DMS53 treated with DMSO at 0.1 percent for 48 hours (cell line): ENCODE measurements at regions not wholly inside any gene's neighbourhood (a gene's known extent, or its start where the extent isn't known, plus 50 kb on each side); places are given as distances from the start of the nearest gene placed in this dataset.
"Not testable (repeated sequence)": the region's sequence is repeated elsewhere in the genome, so short reads cannot be mapped to it uniquely, and the experiment has no call there.

Experiments
- DNase-seq: peaks from one replicate; lab custom pipeline; 2025; ENCODE audit not compliant: unreplicated experiment; lab: John Stamatoyannopoulos, UW

- DNase-seq: no peak
Measured at GRCh38 chr7:114182837-114183236, 231.8 kb upstream of the FOXP2 start.

- no peak for DNase-seq
Measured at GRCh38 chr7:114181280-114181679, 233.3 kb upstream of the FOXP2 start.

- no peak for DNase-seq
Measured at GRCh38 chr7:114180556-114181266, 233.9 kb upstream of the FOXP2 start.

GRCh38 chr7:114175125-114175524 is 239.5 kb upstream of the FOXP2 start:
- no peak for DNase-seq

- DNase-seq: no peak
Measured at GRCh38 chr7:114173170-114173890, 241.3 kb upstream of the FOXP2 start.

GRCh38 chr7:114169389-114169788 is 245.2 kb upstream of the FOXP2 start:
- DNase-seq: not testable (repeated sequence)

- DNase-seq: no peak
Measured at GRCh38 chr7:114160925-114161324, 242.1 kb upstream of the PPP1R3A start.

- no peak for DNase-seq
Measured at GRCh38 chr7:114158854-114159253, 240.0 kb upstream of the PPP1R3A start.

GRCh38 chr7:114158275-114158674 is 239.5 kb upstream of the PPP1R3A start:
- no peak for DNase-seq

- DNase-seq: no peak
Measured at GRCh38 chr7:114156178-114156577, 237.4 kb upstream of the PPP1R3A start.

- no peak for DNase-seq
Measured at GRCh38 chr7:114155116-114156110, 236.6 kb upstream of the PPP1R3A start.

GRCh38 chr7:114153700-114154099 is 234.9 kb upstream of the PPP1R3A start:
- DNase-seq: no peak

- no peak for DNase-seq
Measured at GRCh38 chr7:114152314-114152938, 233.6 kb upstream of the PPP1R3A start.

- no peak for DNase-seq
Measured at GRCh38 chr7:114151777-114152176, 233.0 kb upstream of the PPP1R3A start.

- peak; percentile 72 for DNase-seq
Measured at GRCh38 chr7:114150689-114151088, 231.9 kb upstream of the PPP1R3A start.

- peak; percentile 21 for DNase-seq
Measured at GRCh38 chr7:114148779-114149178, 230.0 kb upstream of the PPP1R3A start.

GRCh38 chr7:114141415-114141814 is 222.6 kb upstream of the PPP1R3A start:
- DNase-seq: no peak

GRCh38 chr7:114140561-114140960 is 221.8 kb upstream of the PPP1R3A start:
- DNase-seq: no peak

- not testable (repeated sequence) for DNase-seq
Measured at GRCh38 chr7:114139690-114140089, 220.9 kb upstream of the PPP1R3A start.

GRCh38 chr7:114138587-114138986 is 219.8 kb upstream of the PPP1R3A start:
- no peak for DNase-seq

GRCh38 chr7:114133717-114134116 is 214.9 kb upstream of the PPP1R3A start:
- DNase-seq: no peak
